K562 (cell line): ENCODE measurements at regions not wholly inside any gene's neighbourhood (a gene's known extent, or its start where the extent isn't known, plus 50 kb on each side); places are given as distances from the start of the nearest gene placed in this dataset.

Experiments used
- MED1 ChIP-seq: sonication (generic); formaldehyde crosslinking; IDR thresholded peaks from 2 replicates; pipeline ENCODE4 v1.8.1; 2023; ENCODE audit warnings: missing genetic modification reagents, borderline replicate concordance
- USF2 ChIP-seq: sonication (generic); formaldehyde crosslinking; IDR thresholded peaks from 2 replicates; pipeline ENCODE4 v1.5.0; 2020; ENCODE audit warnings: missing genetic modification reagents
- ZFP36 ChIP-seq: fragments of 150-350 bp; IDR thresholded peaks from 2 replicates; pipeline ENCODE4 v1.6.1; 2018; ENCODE audit warnings: low read length, low read depth; ENCODE audit not compliant: partially characterized antibody

- TF ChIP-seq MED1 (CRISPR knock-in tag) = no peak
- TF ChIP-seq USF2 (CRISPR knock-in tag) = no peak
- no peak for TF ChIP-seq ZFP36
Measured at GRCh38 chr2:234548695-234549420, 52.0 kb upstream of the ARL4C start.
